Fibroblast of skin of back (primary cell): ENCODE measurements at regions not wholly inside any gene's neighbourhood (a gene's known extent, or its start where the extent isn't known, plus 50 kb on each side); places are given as distances from the start of the nearest gene placed in this dataset.
"Not testable (repeated sequence)": the region's sequence is repeated elsewhere in the genome, so short reads cannot be mapped to it uniquely, and the experiment has no call there.

Experiments
- DNase-seq: peaks from one replicate; pipeline ENCODE4 v3.0.0-alpha.2; 2013

GRCh38 chr20:43363506-43363905, 94.2 kb upstream of the SRSF6 start:
- DNase-seq: peak; percentile 16

- DNase-seq: no peak
Observed at GRCh38 chr20:43361526-43361925, 96.2 kb upstream of the SRSF6 start.

DNA sequence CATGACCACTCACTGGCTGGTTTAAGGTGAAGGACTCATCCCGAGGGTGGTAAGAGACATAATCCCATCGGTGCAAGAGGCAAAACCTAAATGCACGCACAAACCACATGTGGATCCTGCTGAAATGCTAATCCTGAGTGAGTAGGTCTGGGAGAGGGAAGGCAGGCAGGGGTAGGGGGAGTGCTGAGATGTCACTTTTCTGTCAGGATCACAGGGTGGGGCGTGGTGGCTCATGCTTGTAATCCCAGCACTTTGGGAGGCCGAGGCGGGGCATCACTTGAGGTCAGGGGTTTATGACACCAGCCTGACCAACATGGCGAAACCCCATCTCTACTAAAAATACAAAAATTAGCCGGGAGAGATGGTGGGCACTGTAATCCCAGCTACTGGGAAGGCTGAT, 97.7 kb upstream of the SRSF6 start:
- DNase-seq: no peak

DNA sequence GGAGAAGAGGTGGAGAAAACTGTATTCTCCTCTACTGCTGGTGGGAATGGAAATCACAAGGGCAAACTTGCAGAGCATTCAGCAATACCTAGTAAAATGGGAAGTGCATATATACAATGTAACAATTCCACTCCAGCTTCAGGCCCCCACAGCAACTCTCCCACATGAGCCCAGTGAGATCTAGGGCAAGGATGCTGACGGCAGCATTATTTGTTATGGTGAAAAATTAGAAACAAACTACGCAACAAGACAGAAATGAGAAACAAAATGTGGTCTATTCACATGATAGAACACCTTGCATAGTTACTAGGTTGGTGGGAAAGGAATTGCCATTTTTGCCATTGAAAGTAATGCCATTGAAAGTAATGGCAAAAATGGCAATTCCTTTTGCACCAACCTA, 98.9 kb upstream of the SRSF6 start:
- no peak for DNase-seq

- DNase-seq: no peak
Observed at GRCh38 chr20:43357352-43357751, 100.3 kb upstream of the SRSF6 start.

GRCh38 chr20:43355610-43356009, 102.1 kb upstream of the SRSF6 start:
- no peak for DNase-seq

DNA sequence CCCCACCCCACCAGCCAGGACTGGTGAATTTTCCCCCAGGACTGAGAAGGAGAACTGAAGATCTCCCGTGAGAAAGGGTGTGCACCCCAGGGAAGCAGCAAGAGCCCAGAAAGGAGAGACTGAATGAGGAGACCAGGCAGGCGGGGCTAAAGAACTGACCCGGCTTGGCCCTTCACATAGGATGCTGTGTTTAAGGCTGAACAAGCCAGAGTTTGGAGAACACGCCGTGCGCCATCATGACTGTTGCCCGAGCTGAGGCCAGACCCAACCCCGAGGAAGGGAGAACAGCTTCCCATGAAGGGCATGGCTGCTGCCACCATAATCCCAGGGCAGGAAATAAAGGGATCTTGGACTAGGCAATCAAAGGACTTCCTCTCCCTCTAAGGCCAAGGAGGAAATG, 104.7 kb upstream of the SRSF6 start:
- DNase-seq: no peak

DNA sequence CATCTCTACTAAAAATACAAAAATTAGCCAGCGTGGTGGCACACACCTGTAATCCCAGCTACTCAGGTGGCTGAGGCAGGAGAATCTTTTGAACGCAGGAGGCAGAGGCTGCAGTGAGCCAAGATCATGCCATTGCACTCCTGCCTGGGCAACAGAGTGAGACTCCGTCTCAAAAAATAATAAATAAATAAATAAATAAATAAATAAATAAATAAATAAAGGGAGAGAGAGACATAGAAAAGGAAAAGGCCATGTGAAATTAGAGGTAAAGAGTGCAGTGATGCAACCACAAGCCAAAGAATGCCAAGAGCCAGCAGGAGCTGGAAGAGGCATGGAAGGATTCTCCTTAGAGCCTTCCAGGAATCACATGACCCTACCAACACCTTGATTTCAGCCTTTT, 107.0 kb upstream of the SRSF6 start:
- DNase-seq: not testable (repeated sequence)

DNA sequence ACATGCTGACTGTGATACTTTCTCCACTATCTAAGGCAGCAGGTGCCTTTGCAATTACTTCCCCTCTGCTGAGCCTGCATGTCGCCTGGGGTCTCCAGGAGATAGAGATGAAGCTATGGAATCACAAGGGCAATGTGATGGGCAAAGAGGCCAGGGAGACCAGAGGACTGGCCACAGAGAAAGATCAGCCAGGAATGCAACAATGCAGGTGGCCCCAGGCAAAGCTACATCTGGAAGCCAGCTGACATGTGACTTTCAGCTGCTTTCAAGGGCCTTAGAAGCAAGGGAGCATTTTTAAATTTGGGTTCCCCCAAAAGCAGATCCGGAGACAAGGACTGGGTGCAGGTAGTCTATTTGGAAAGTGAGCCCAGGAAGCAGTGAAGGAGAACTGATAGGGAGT, 107.9 kb upstream of the SRSF6 start:
- no peak for DNase-seq

- peak; percentile 3 for DNase-seq
Observed at GRCh38 chr20:43347839-43348238, 109.9 kb upstream of the SRSF6 start.

GRCh38 chr20:43345676-43346075, 112.0 kb upstream of the SRSF6 start:
- no peak for DNase-seq

DNA sequence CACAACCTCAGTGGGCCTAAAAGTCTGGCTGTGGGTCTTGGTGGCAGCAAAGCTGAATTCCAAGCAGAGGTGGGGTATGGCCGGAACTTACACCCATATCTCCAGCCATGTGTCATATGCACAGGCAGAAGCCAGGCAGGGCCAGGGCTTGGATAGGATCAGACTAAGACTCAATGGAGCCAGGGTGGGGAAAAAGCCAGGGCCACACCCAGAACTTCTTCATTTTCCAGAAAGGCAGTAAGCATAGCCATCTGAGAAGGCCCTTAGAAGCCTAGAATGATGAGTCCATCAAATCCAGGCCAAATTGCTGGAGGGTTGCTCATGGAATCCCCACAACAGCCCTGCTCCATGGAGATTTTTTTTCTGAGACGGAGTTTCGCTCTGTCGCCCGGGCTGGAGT, 116.2 kb upstream of the SRSF6 start:
- no peak for DNase-seq

- DNase-seq: no peak
Observed at GRCh38 chr20:43337036-43337435, 120.7 kb upstream of the SRSF6 start.

GRCh38 chr20:43334080-43334479, 123.6 kb upstream of the SRSF6 start:
- DNase-seq: no peak

DNA sequence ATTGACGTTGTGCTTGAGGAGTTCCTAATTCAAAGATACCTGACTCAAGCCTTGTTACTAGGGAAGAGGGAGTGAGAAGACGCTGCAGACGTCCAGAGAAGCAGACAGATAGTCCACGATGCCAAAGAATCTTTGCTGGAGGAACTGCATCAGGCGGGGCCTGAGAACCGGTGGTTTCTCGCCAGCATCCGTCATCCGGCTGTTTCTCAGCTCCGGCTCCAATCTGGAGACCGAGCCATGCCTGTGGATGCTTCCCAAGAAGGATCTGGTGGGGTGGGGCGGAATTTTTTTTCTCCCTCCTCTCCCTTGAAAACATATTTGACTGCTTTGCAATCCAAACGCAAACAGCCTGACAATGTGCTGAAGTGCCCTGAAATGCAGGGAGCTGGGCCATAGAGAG, 125.8 kb upstream of the SRSF6 start:
- no peak for DNase-seq

- no peak for DNase-seq
Observed at GRCh38 chr20:43328697-43329096, 129.0 kb upstream of the SRSF6 start.

- DNase-seq: not testable (repeated sequence)
Observed at GRCh38 chr20:43327234-43327633, 130.5 kb upstream of the SRSF6 start.

DNA sequence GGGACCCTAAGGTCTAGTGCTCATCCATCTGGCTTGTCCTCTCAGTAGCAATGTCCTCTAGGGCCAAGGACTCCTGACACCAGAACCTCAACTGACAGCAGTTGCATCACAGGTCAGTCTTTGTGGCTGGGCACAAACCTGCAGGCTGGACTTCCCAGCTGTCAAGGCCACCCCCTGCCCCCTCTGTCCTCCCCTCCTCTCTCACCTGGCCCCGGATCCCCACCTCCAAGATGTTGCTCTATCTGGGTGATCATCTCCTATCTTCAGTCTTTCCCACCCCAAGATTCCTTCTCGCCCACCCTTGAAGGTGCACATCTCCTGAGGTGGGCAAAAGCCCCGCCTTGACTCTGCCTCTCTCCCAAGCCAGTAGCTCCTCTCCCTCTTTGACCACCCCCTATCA, 131.8 kb upstream of the SRSF6 start:
- no peak for DNase-seq

GRCh38 chr20:43323592-43323991, 133.9 kb upstream of the PTPRT start:
- no peak for DNase-seq

GRCh38 chr20:43322851-43323250, 133.1 kb upstream of the PTPRT start:
- DNase-seq: peak; percentile 27

- no peak for DNase-seq
Observed at GRCh38 chr20:43320536-43320935, 130.8 kb upstream of the PTPRT start.

- DNase-seq: no peak
Observed at GRCh38 chr20:43318755-43319297, 129.1 kb upstream of the PTPRT start.

- DNase-seq: no peak
Observed at GRCh38 chr20:43316271-43316670, 126.6 kb upstream of the PTPRT start.

DNA sequence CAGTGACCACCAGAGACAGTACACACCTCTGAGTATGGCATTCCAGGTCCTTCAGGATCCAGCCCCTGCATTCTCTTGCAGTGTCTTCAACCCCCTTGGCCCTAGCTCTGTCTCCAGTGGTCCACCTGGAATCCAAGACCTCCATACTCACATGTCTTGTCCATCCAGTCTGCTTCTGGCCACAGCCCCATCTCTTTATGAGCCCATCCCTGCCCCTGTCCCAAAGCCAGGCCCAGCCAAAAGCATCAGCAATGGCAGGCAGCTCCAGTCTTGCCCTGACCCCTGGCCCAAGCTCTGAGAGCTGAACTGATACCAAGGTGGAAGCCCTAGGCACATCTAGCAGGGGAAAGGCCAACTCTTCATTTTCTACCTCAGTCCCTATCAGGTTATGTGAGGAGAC, 119.6 kb upstream of the PTPRT start:
- no peak for DNase-seq

DNA sequence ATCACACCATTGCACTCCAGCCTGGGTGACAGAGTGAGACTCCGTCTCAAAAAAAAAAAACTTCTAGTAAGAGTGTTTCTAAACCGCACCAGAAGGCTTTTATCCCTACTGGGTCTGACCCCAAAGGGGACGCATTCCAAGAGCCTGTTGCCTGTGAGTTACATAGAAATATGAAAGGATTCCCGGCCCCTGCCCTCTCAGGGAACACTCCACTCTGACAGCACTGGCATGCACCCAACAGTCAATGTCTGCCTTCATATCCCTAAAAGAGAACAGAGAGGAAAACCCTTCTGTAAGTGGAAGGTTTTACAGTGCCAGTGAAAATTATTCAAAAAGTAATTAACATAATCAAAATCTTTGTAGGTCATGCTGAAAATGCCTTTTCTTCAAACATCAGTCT, 117.1 kb upstream of the PTPRT start:
- DNase-seq: no peak

DNA sequence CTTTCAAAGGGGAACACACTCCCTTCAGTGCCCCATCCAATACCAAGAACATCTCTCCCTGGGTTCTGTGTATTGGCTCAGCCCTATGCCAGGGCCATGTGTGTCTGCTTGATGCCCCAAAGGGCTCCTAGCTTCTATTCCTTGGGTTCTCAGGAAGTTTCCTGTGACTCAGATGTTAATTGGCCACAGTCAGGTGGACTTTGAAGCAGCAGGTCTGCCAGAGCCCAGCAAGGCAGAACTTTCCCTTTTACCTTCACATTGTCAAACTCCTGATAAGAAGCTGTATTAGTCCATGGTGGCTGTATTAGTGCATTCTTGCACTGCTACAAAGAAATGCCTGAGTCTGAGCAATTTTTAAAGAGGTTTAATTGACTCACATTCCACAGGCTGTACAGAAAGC, 116.0 kb upstream of the PTPRT start:
- DNase-seq: no peak
